Fibroblast of lung (primary cell): ENCODE measurements at regions not wholly inside any gene's neighbourhood (a gene's known extent, or its start where the extent isn't known, plus 50 kb on each side); places are given as distances from the start of the nearest gene placed in this dataset.
"Not testable (repeated sequence)": the region's sequence is repeated elsewhere in the genome, so short reads cannot be mapped to it uniquely, and the experiment has no call there.

Experiments
- DNase-seq, 2 donors: peaks; one replicate each; pipeline versions ENCODE4 v3.0.0 to v3.0.0-alpha.2; 2010; ENCODE audit warnings: low read depth in 2 of 2
- H2AFZ ChIP-seq: 2 replicates; pipeline ENCODE4 v1.5.1; 2012; ENCODE audit warnings: low read length, control low read depth, inconsistent platforms
- H3K27ac ChIP-seq: 2 replicates; pipeline ENCODE4 v1.5.1; 2011; ENCODE audit warnings: low read length, control low read depth; ENCODE audit not compliant: insufficient read depth
- H3K27me3 ChIP-seq: 2 replicates; pipeline ENCODE4 v1.5.1; 2011; ENCODE audit warnings: mild to moderate bottlenecking, low read length; ENCODE audit not compliant: control insufficient read depth, insufficient read depth
- H3K36me3 ChIP-seq: 2 replicates; pipeline ENCODE4 v1.5.1; 2011; ENCODE audit warnings: low read length; ENCODE audit not compliant: control insufficient read depth, insufficient read depth
- H3K4me1 ChIP-seq: 2 replicates; pipeline ENCODE4 v1.5.1; 2011; ENCODE audit warnings: low read length; ENCODE audit not compliant: control insufficient read depth, insufficient read depth; ENCODE audit errors: extremely low read depth
- H3K4me2 ChIP-seq: 2 replicates; pipeline ENCODE4 v1.5.1; 2011; ENCODE audit warnings: low read length, control low read depth; ENCODE audit not compliant: insufficient read depth; ENCODE audit errors: extremely low read depth
- H3K4me3 ChIP-seq, 4 experiments: fragments of 200-600 bp in 1 of 4; sonication (generic) in 1 of 4; replicated peaks in 1 of 4; 2 replicates each; pipeline ENCODE4 v1.5.1; 2011 to 2016; ENCODE audit warnings: low read length in 4 of 4, low read depth in 3 of 4, mild to moderate bottlenecking in 3 of 4, control low read depth in 2 of 4, inconsistent platforms in 1 of 4, mixed read lengths in 1 of 4; ENCODE audit not compliant: insufficient read depth in 1 of 4; ENCODE audit errors: control extremely low read depth in 1 of 4
- H3K79me2 ChIP-seq: 2 replicates; pipeline ENCODE4 v1.5.1; 2012; ENCODE audit warnings: mild to moderate bottlenecking, low read length, inconsistent platforms; ENCODE audit not compliant: control insufficient read depth, insufficient read depth
- H3K9ac ChIP-seq: 2 replicates; pipeline ENCODE4 v1.5.1; 2011; ENCODE audit warnings: mild to moderate bottlenecking, low read length, control low read depth; ENCODE audit not compliant: insufficient read depth
- H3K9me3 ChIP-seq: 2 replicates; pipeline ENCODE4 v1.5.1; 2012; ENCODE audit warnings: low read depth, low read length; ENCODE audit not compliant: control insufficient read depth, insufficient read depth
- H4K20me1 ChIP-seq: 2 replicates; pipeline ENCODE4 v1.5.1; 2011; ENCODE audit warnings: low read length; ENCODE audit not compliant: control insufficient read depth, insufficient read depth; ENCODE audit errors: extremely low read depth

GRCh38 chr1:120248726-120249427, 72.6 kb upstream of the SEC22B start:
- DNase-seq, H3K79me2 ChIP-seq, H3K27ac ChIP-seq: not testable (repeated sequence)

GRCh38 chr1:120248203-120248602, 71.9 kb upstream of the SEC22B start:
- not testable (repeated sequence) for H3K27me3 ChIP-seq, H3K4me2 ChIP-seq, H3K27ac ChIP-seq, H3K36me3 ChIP-seq, H3K9me3 ChIP-seq, H3K4me1 ChIP-seq, H4K20me1 ChIP-seq, DNase-seq, H3K9ac ChIP-seq, H3K4me3 ChIP-seq, H2AFZ ChIP-seq, H3K79me2 ChIP-seq

More at GRCh38 chr1:120248726-120249427, 72.6 kb upstream of the SEC22B start:
- H3K4me2 ChIP-seq, H3K36me3 ChIP-seq, H3K9ac ChIP-seq, H4K20me1 ChIP-seq, H3K4me1 ChIP-seq, H3K27me3 ChIP-seq, H2AFZ ChIP-seq, H3K9me3 ChIP-seq, H3K4me3 ChIP-seq: not testable (repeated sequence)

- not testable (repeated sequence) for H2AFZ ChIP-seq, H3K4me3 ChIP-seq, H3K4me2 ChIP-seq, DNase-seq, H3K27me3 ChIP-seq, H3K9me3 ChIP-seq, H3K4me1 ChIP-seq, H3K27ac ChIP-seq, H3K9ac ChIP-seq, H4K20me1 ChIP-seq, H3K36me3 ChIP-seq, H3K79me2 ChIP-seq
Observed at GRCh38 chr1:120243867-120244266, 67.5 kb upstream of the SEC22B start.

- H4K20me1 ChIP-seq, H3K4me1 ChIP-seq, H3K27ac ChIP-seq, H2AFZ ChIP-seq, DNase-seq, H3K9ac ChIP-seq, H3K4me3 ChIP-seq, H3K9me3 ChIP-seq, H3K36me3 ChIP-seq, H3K4me2 ChIP-seq, H3K27me3 ChIP-seq, H3K79me2 ChIP-seq: not testable (repeated sequence)
Observed at GRCh38 chr1:120242582-120242981, 66.3 kb upstream of the SEC22B start.

- not testable (repeated sequence) for DNase-seq, H3K27ac ChIP-seq, H3K4me1 ChIP-seq, H3K36me3 ChIP-seq, H3K79me2 ChIP-seq, H4K20me1 ChIP-seq, H3K4me2 ChIP-seq, H3K9ac ChIP-seq, H3K9me3 ChIP-seq, H3K27me3 ChIP-seq, H2AFZ ChIP-seq, H3K4me3 ChIP-seq
Observed at GRCh38 chr1:120241868-120242267, 65.5 kb upstream of the SEC22B start.

GRCh38 chr1:120240181-120240580, 63.9 kb upstream of the SEC22B start:
- H4K20me1 ChIP-seq, H3K79me2 ChIP-seq, H3K27ac ChIP-seq, H3K27me3 ChIP-seq, H3K9ac ChIP-seq, H3K9me3 ChIP-seq, H3K36me3 ChIP-seq, H2AFZ ChIP-seq, H3K4me2 ChIP-seq, H3K4me3 ChIP-seq, DNase-seq, H3K4me1 ChIP-seq: not testable (repeated sequence)

GRCh38 chr1:120239351-120239750, 63.0 kb upstream of the SEC22B start:
- H3K27me3 ChIP-seq, DNase-seq, H3K79me2 ChIP-seq, H3K9me3 ChIP-seq, H3K4me2 ChIP-seq, H4K20me1 ChIP-seq, H3K4me1 ChIP-seq, H3K9ac ChIP-seq, H3K36me3 ChIP-seq, H3K27ac ChIP-seq, H3K4me3 ChIP-seq, H2AFZ ChIP-seq: not testable (repeated sequence)
